Stimulated activated CD4-positive, alpha-beta T cell treated with anti-CD3 and anti-CD28 coated beads, Interleukin-12 subunit alpha, Interleukin-12 subunit beta, amount 100 ng/mL, for 48 hours (primary cell): ENCODE measurements at regions not wholly inside any gene's neighbourhood (a gene's known extent, or its start where the extent isn't known, plus 50 kb on each side); places are given as distances from the start of the nearest gene placed in this dataset.
A peak's percentile ranks its signal among the peaks of the same experiment; 100 is the strongest.

Experiments used
- DNase-seq, 3 donors: peaks; one replicate each; pipeline ENCODE4 v3.0.0-alpha.2; 2020; ENCODE audit warnings: low read depth in 2 of 3, low spot score in 1 of 3

- no peak for DNase-seq
Observed at GRCh38 chr6:14863902-14864850, 381.7 kb upstream of the JARID2 start.

DNA sequence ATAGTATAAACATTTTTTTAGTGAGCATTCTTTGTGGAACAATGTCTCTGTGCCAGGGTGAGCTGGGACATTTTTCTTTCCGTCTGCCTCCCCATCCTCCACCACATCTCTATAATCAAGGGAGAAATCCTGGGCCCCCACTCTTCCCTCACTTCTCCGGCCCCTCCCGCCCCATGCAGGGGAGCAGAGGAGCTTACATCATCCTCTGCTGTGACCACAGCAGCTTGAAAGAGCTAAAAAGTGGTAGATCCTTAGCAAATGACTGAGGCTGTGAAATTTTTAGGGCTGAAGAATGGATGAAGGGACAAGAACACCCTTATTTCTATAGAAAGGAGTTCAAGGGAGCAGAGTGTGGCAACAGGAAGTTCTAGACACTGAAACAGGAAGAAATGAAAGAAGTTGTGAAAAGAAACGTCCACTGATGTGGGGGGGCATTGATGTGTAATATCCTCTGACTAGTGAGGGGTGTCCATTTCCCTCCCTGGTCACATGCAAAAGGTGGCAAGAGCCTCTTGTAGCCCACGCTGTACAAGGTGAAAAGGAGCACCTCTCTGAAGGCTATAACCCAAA, 380.3 kb upstream of the JARID2 start:
- DNase-seq, result no peak

DNA sequence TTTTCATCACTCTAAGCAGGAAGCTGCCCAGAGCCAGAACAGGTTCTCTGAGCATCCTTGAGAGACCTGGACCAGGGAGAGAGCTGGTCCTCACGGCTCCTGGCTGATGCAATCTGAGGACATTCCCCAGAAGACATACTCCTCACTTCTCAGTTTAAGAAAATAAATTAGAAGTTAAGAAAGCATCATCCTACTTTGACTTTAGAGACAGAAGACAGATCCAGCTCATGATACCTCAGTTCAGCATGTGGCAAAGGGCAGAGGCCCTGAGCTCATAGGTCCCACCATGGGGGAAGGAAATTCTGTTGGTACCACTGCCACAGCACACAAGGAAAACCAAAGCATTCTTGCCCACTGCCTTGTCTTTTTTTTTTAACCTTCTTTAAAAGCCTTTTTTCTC, 378.1 kb upstream of the JARID2 start:
- DNase-seq, result no peak

GRCh38 chr6:14871221-14871620, 374.6 kb upstream of the JARID2 start:
- no peak for DNase-seq

GRCh38 chr6:14873101-14873500, 372.8 kb upstream of the JARID2 start:
- DNase-seq, result no peak

DNA sequence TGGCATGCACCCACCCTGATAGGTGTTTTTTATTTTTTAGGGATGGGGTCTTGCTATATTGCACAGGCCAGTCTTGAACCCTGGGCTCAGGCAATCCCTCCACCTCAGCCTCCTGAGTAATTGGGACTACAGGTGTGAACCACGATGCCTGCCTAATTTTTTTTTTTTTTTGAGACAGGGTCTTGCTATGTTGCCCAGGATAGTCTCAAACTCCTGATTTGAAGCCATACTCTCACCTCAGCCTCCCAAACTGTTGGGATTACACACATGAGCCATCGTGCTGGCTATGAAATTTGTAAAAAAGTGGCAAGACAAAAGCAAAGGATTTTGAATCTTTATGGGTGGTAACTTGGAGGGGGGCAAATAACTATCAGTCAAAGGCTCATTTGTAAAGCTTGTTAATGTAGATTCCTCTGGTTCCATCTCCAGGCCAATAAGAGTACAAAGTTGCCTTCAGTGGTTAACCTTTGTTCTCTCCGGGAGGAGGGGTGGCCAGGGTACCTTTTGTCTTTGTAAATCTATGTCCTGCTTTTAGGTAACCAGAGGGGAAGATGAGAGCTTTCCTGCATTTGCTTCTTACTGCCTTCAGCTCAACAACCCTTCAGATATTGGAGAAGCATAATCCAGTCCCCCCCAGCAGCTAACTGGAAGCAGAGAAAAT, 372.0 kb upstream of the JARID2 start:
- DNase-seq, result no peak

GRCh38 chr6:14874975-14875480, 370.8 kb upstream of the JARID2 start:
- no peak for DNase-seq

GRCh38 chr6:14875481-14876063, 370.3 kb upstream of the JARID2 start:
- peak in 2 of 3 donors; percentile 12 to 40 for DNase-seq

- peak in 1 of 3 donors; percentile 37 for DNase-seq
Observed at GRCh38 chr6:14876778-14877613, 368.9 kb upstream of the JARID2 start.

GRCh38 chr6:14877758-14878157, 368.1 kb upstream of the JARID2 start:
- DNase-seq, result no peak

DNA sequence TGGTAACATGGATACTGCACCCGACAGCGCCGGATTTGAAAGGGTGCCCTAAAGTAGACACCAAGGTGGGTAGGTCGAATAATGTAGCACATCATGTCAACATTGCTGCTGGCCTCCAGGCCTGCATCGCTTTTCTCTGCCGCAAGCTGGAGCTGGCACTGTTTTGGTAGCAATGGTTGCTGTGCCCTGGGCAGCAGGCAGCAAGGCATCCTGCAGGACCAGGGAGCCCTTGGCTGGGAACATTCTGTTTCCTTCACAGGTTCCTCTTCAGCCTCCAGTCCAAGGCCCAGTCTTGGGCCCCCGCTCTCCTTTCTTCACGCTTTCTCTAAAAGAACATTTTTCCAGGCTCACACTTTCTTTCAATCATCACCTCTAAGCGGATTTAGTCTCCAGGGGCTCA, 365.8 kb upstream of the JARID2 start:
- no peak for DNase-seq

GRCh38 chr6:14880677-14881076, 365.2 kb upstream of the JARID2 start:
- no peak for DNase-seq

GRCh38 chr6:14881398-14881797, 364.5 kb upstream of the JARID2 start:
- no peak for DNase-seq

DNA sequence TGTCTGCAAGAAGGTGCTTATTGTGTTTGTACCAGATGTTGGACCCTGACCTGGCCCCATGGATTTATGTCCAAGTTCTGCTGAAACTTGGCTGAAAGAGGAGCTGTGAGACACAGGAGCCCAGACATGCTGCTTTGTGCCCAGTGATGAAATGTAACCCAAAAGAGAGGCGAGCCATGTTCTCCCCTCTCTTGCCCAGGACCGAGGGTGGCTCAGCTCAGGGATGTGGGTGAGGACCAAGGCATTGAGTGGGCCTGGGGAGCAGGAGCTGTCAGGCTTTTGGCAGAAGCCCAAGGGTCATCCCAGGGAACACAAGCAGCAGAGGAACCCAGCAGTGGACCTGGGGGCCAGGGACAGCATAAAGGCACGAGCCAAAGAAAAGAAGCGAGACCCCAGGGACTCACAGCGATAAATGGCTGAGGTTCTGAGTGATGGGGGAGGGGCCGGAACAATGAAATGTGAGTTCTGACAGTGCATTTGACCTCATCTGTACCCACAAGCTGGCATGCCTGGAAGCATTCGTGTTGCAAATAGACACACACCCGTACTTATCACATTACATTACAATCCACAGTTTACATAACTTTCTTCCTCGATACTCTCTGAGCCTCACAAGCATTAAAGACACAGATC, 363.4 kb upstream of the JARID2 start:
- DNase-seq, result no peak

DNA sequence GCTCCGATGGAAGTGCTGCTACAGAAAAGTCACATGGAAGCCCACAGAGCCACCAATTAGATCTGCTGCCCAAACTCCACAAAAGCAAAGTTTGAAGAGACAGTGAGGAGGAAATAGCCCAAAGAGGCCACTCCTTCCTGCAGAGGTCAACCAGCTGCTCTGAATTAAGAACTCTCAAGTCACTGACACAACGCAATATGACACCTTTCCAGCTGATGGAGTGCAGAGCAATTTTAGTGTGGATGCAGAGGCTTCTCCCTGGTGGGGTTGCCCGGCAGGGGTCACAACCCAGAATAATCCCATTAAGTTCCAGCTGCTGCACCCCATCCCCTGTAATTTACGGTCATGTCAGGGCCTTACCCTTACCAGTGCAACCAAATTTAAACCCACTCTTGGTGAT, 361.9 kb upstream of the JARID2 start:
- DNase-seq, result no peak

DNA sequence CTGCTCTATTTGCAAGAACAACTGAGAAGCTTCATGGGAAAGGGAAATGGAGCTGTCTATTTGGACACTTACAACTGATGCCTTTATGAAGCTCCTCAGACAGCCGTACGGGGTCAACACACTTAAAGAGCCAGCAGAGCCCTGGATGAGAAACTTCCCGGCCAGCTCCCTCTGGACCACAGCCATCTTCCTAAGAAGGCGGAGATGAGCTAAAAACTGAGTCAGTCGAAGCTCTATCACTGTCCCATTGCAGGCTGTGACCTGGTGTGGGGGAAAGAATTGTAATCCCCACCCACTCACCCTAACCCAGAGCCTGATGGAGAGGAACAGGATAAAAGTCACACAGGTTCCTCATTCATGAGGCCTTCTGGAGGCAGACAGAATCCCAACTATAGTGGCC, 360.4 kb upstream of the JARID2 start:
- DNase-seq, result no peak

DNA sequence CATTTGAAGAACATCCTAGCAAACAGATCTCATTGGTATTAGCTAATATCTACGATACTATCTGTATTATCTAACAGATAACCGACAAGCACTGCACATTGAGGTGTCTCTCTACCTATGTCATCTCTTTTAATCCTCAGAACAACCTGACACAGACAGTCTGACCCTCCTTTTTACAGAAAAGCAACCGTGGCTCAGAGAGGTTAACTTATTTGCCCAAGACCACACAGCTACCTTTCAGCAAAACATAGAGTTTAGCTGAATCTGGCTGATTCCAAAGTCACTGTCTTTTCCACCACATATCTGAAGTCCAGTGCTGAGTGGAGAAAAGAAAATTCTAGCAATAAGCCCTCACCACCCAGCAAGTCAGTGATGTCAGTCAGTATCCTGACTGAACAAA, 358.7 kb upstream of the JARID2 start:
- DNase-seq, result no peak

GRCh38 chr6:14887986-14888574, 357.8 kb upstream of the JARID2 start:
- DNase-seq, result no peak

DNA sequence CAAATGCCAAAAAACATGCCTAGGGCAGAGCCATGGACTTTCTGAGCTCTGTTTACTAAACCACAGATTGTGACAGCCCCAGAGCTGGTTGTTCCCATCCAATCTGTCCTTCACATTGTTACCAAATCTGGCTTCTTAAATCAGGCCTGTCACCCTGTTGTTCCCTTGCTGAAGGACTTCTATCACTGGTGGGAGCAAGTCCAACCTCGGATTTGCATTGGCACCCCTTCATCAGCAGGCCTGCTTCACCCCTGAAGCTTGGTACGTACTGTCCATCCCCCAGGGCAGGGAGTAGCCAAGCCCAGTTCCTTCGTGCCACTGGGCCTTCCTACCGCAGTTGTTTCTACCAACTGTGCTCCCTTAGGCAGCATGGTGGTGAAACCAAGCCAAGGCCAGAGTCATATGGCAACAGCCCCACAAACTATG, 357.3 kb upstream of the JARID2 start:
- DNase-seq, result no peak

GRCh38 chr6:14889188-14889587, 356.7 kb upstream of the JARID2 start:
- no peak for DNase-seq
